ENCODE measurements at regions not wholly inside any gene's neighbourhood (a gene's known extent, or its start where the extent isn't known, plus 50 kb on each side); places are given as distances from the start of the nearest gene placed in this dataset.

- TF ChIP-seq CTCF (IDR thresholded peaks at IDR 0.05), result no peak
- no peak for DNase-seq (ENCODE audit: low spot score)
- H3K9me3 ChIP-seq, result no peaks in the 10 kb centered on the region
- no peak overlapping the region for H3K27ac ChIP-seq
- H3K4me3 ChIP-seq, result no peak overlapping the region
- H3K27me3 ChIP-seq, result no peaks in the 10 kb centered on the region
- no peaks in the 10 kb centered on the region for H3K4me1 ChIP-seq
- H3K36me3 ChIP-seq, result no peaks in the 10 kb centered on the region
Measured at GRCh38 chr14:56040121-56040520, 78.1 kb upstream of the PELI2 start.

- no peaks in the 10 kb centered on the region for H3K36me3 ChIP-seq
- no peaks in the 10 kb centered on the region for H3K9me3 ChIP-seq
- H3K4me3 ChIP-seq, result no peak overlapping the region
- no peak overlapping the region for H3K27ac ChIP-seq
- H3K4me1 ChIP-seq, result no peaks in the 10 kb centered on the region
- H3K27me3 ChIP-seq, result no peaks in the 10 kb centered on the region
- no peak for DNase-seq (ENCODE audit: low spot score)
- no peak for TF ChIP-seq CTCF (IDR thresholded peaks at IDR 0.05)
Measured at GRCh38 chr14:56044196-56044595, 74.0 kb upstream of the PELI2 start.

GRCh38 chr14:56046546-56046945 lies 71.7 kb upstream of the PELI2 start:
- TF ChIP-seq CTCF (IDR thresholded peaks at IDR 0.05), result no peak
- Histone ChIP-seq H3K36me3 (no peaks in the 10 kb centered on the region), H3K9me3 (no peaks in the 10 kb centered on the region), H3K4me3 (no peak overlapping the region), H3K27ac (no peak overlapping the region), H3K27me3 (no peaks in the 10 kb centered on the region), H3K4me1 (no peaks in the 10 kb centered on the region)
- DNase-seq (ENCODE audit: low spot score), result no peak

- no peaks in the 10 kb centered on the region for H3K9me3 ChIP-seq
- no peaks in the 10 kb centered on the region for H3K36me3 ChIP-seq
- no peak overlapping the region for H3K4me3 ChIP-seq
- no peak for DNase-seq (ENCODE audit: low spot score)
- H3K4me1 ChIP-seq, result no peaks in the 10 kb centered on the region
- no peak overlapping the region for H3K27ac ChIP-seq
- TF ChIP-seq CTCF (IDR thresholded peaks at IDR 0.05), result no peak
- H3K27me3 ChIP-seq, result no peaks in the 10 kb centered on the region
Measured at GRCh38 chr14:56046996-56047395, 71.2 kb upstream of the PELI2 start.

- Histone ChIP-seq H3K4me3 (no peak overlapping the region), H3K9me3 (no peaks in the 10 kb centered on the region), H3K27ac (no peak overlapping the region), H3K4me1 (no peaks in the 10 kb centered on the region), H3K27me3 (no peaks in the 10 kb centered on the region), H3K36me3 (no peaks in the 10 kb centered on the region)
- TF ChIP-seq CTCF (IDR thresholded peaks at IDR 0.05), result no peak
- DNase-seq (ENCODE audit: low spot score), result no peak
Measured at GRCh38 chr14:56049536-56049935, 68.7 kb upstream of the PELI2 start.

- Histone ChIP-seq H3K27me3 (no peaks in the 10 kb centered on the region), H3K4me3 (no peak overlapping the region), H3K36me3 (no peaks in the 10 kb centered on the region), H3K27ac (no peak overlapping the region), H3K4me1 (no peaks in the 10 kb centered on the region), H3K9me3 (no peaks in the 10 kb centered on the region)
- no peak for DNase-seq (ENCODE audit: low spot score)
- TF ChIP-seq CTCF (IDR thresholded peaks at IDR 0.05), result no peak
Measured at GRCh38 chr14:56055511-56055910, 62.7 kb upstream of the PELI2 start.

Data from right atrium auricular region (tissue), 2 donors.